OCI-LY7 (cell line): ENCODE measurements at regions not wholly inside any gene's neighbourhood (a gene's known extent, or its start where the extent isn't known, plus 50 kb on each side); places are given as distances from the start of the nearest gene placed in this dataset.

ENCODE experiments used
- EZH2phosphoT487 ChIP-seq: fragments of 200-600 bp; sonication (generic); IDR thresholded peaks from 2 replicates; pipeline ENCODE4 v1.6.1; 2018; ENCODE audit warnings: low read depth, borderline replicate concordance, mild to moderate bottlenecking, mixed run types, antibody characterized with exemption, low read length, moderate library complexity, mixed read lengths
- TF ChIP-seq, protein P1 (sequence below): fragments of 200-600 bp; sonication (generic); conservative IDR thresholded peaks from 2 replicates; pipeline ENCODE4 v1.5.1; 2014; ENCODE audit warnings: mild to moderate bottlenecking, antibody characterized with exemption, low read length, moderate library complexity, mixed read lengths

DNA sequence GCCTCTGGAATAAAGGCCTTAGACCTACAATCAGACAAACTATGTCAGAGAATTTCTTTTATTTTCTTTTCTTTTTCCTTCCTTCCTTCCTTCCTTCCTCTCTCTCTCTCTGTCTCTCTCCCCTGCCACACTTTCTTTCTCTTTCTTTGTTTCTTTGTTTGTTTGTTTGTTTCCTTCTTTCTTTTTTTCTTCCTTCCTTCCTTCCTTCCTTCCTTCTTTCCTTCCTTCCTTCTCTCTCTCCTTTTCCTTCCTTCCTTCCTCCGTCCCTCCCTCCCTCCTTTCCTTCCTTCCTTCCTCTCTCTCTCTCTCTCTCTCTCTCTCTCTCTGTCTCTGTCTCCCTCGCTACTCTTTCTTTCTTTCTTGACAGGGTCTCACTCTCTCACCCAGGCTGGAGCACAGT is 242.6 kb downstream of the GATA3 start:
- TF ChIP-seq EZH2phosphoT487: no peak
- TF ChIP-seq, protein P1, sequence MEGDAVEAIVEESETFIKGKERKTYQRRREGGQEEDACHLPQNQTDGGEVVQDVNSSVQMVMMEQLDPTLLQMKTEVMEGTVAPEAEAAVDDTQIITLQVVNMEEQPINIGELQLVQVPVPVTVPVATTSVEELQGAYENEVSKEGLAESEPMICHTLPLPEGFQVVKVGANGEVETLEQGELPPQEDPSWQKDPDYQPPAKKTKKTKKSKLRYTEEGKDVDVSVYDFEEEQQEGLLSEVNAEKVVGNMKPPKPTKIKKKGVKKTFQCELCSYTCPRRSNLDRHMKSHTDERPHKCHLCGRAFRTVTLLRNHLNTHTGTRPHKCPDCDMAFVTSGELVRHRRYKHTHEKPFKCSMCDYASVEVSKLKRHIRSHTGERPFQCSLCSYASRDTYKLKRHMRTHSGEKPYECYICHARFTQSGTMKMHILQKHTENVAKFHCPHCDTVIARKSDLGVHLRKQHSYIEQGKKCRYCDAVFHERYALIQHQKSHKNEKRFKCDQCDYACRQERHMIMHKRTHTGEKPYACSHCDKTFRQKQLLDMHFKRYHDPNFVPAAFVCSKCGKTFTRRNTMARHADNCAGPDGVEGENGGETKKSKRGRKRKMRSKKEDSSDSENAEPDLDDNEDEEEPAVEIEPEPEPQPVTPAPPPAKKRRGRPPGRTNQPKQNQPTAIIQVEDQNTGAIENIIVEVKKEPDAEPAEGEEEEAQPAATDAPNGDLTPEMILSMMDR: no peak
